ENCODE measurements at regions not wholly inside any gene's neighbourhood (a gene's known extent, or its start where the extent isn't known, plus 50 kb on each side); places are given as distances from the start of the nearest gene placed in this dataset.

GRCh38 chr9:73682789-73683188 is 531.1 kb downstream of the ANXA1 start:
- no peak for DNase-seq

GRCh38 chr9:73683862-73684591 is 532.4 kb downstream of the ANXA1 start:
- peak; percentile 51 for DNase-seq

- no peak for DNase-seq
Measured at GRCh38 chr9:73684601-73685000, 532.9 kb downstream of the ANXA1 start.

GRCh38 chr9:73685786-73686185 is 534.1 kb downstream of the ANXA1 start:
- DNase-seq: no peak

- DNase-seq: no peak
Measured at GRCh38 chr9:73689051-73689870, 537.6 kb downstream of the ANXA1 start.

GRCh38 chr9:73701415-73702057 is 549.9 kb downstream of the ANXA1 start:
- DNase-seq: no peak

- no peak for DNase-seq
Measured at GRCh38 chr9:73714294-73714693, 562.6 kb downstream of the ANXA1 start.

GRCh38 chr9:73715591-73715990 is 563.9 kb downstream of the ANXA1 start:
- no peak for DNase-seq

- DNase-seq: no peak
Measured at GRCh38 chr9:73719660-73720059, 568.0 kb downstream of the ANXA1 start.

GRCh38 chr9:73720601-73721000 is 568.9 kb downstream of the ANXA1 start:
- DNase-seq: no peak

GRCh38 chr9:73736270-73736669 is 584.6 kb downstream of the ANXA1 start:
- DNase-seq: no peak

GRCh38 chr9:73738741-73739530 is 587.3 kb downstream of the ANXA1 start:
- no peak for DNase-seq

- no peak for DNase-seq
Measured at GRCh38 chr9:73741316-73741715, 589.7 kb downstream of the ANXA1 start.

- no peak for DNase-seq
Measured at GRCh38 chr9:73742412-73742811, 590.7 kb downstream of the ANXA1 start.

- no peak for DNase-seq
Measured at GRCh38 chr9:73743826-73744225, 592.2 kb downstream of the ANXA1 start.

GRCh38 chr9:73745598-73745997 is 593.9 kb downstream of the ANXA1 start:
- DNase-seq: no peak

GRCh38 chr9:73753171-73753570 is 601.5 kb downstream of the ANXA1 start:
- DNase-seq: no peak

GRCh38 chr9:73761905-73762304 is 610.2 kb downstream of the ANXA1 start:
- no peak for DNase-seq

GRCh38 chr9:73773896-73774295 is 622.2 kb downstream of the ANXA1 start:
- no peak for DNase-seq

- DNase-seq: no peak
Measured at GRCh38 chr9:73775757-73776156, 624.1 kb downstream of the ANXA1 start.

GRCh38 chr9:73780916-73781315 is 629.3 kb downstream of the ANXA1 start:
- no peak for DNase-seq

- DNase-seq: no peak
Measured at GRCh38 chr9:73782166-73782565, 630.5 kb downstream of the ANXA1 start.

- no peak for DNase-seq
Measured at GRCh38 chr9:73799446-73799845, 647.8 kb downstream of the ANXA1 start.

All from NCI-H69 (cell line).